Right lung (tissue), 2 donors: ENCODE measurements at regions not wholly inside any gene's neighbourhood (a gene's known extent, or its start where the extent isn't known, plus 50 kb on each side); places are given as distances from the start of the nearest gene placed in this dataset.
"Not testable (repeated sequence)": the region's sequence is repeated elsewhere in the genome, so short reads cannot be mapped to it uniquely, and the experiment has no call there.

Source experiments
- DNase-seq, 2 donors: peaks; one replicate each; pipeline ENCODE4 v3.0.0-alpha.2; 2013

DNA sequence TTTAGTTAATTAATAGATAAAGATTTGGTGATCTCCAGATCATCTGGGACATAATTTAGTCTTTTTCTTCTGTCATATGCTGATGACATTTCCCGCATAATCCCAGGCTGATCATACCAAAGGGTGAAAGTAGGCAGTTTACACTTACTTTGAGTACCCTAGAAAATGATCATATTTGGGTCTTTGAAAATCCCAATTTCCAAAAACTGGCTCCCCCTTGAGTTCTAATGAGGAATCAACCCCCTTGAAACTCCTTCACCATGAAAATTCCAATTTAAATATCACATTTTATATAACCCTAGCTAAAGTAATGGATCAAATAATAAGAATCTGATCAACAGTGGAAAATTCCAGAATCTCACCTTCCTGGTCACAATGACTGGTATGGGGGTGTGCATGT is 223.4 kb downstream of the NAF1 start:
- no peak for DNase-seq

- DNase-seq = no peak
Observed at GRCh38 chr4:162938738-162939485, 227.8 kb downstream of the NAF1 start.

GRCh38 chr4:162935214-162935613 is 231.5 kb downstream of the NAF1 start:
- no peak for DNase-seq

- DNase-seq = no peak
Observed at GRCh38 chr4:162931286-162931685, 235.4 kb downstream of the NAF1 start.

DNA sequence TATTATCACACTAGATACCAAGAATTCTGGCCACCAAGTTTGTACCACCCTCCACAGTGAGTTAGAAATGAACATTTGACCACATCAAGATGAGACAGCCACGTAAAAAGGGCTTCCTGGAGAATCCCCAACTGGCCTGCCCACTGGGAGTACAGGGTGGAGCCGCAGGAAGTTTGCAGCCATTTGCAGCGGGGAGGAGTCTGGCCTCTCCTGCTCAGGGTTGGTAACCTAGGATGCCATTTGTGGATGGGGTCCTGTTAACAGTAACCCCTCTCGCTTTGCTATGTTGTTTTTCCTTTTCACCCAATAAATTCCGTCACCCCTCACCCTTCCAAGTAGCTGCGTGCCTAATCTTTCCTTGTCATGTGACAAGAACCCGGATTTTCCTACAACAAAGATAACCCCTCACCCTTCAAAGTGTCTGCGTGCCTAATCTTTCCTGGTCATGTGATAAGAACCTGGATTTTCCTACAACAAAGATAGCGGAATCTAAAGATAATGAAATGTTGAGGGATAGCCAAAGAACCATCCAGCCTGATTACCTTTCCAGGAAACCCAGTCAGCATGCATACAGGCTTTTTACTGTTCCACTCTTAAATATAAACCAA is 245.4 kb downstream of the NAF1 start:
- DNase-seq = no peak

- no peak for DNase-seq
Observed at GRCh38 chr4:162920649-162921048, 246.0 kb downstream of the NAF1 start.

GRCh38 chr4:162912482-162912881 is 254.2 kb downstream of the NAF1 start:
- DNase-seq = no peak

GRCh38 chr4:162911349-162911748 is 255.3 kb downstream of the NAF1 start:
- no peak for DNase-seq

DNA sequence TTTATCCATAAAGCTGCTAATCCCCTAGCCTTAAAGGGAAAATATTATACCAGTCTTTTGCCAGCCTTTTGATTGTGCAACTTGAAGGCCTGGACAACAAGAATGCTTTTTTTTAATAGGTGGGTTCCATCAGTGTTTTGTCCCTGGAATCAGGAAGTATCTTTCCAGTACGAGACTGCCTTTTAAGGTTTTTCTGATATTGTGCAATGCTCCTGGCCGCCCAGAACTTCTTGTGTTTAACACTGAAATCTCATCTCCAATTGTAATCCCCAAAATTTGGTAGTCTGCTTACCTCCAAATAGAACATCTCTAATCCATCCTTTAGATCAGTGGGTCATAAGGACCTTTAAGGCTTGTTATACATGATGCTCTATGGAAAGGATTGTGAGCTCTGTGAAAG is 256.7 kb downstream of the NAF1 start:
- no peak for DNase-seq

- no peak for DNase-seq
Observed at GRCh38 chr4:162894387-162894786, 272.3 kb downstream of the NAF1 start.

- DNase-seq = no peak
Observed at GRCh38 chr4:162891788-162892707, 274.6 kb downstream of the NAF1 start.

DNA sequence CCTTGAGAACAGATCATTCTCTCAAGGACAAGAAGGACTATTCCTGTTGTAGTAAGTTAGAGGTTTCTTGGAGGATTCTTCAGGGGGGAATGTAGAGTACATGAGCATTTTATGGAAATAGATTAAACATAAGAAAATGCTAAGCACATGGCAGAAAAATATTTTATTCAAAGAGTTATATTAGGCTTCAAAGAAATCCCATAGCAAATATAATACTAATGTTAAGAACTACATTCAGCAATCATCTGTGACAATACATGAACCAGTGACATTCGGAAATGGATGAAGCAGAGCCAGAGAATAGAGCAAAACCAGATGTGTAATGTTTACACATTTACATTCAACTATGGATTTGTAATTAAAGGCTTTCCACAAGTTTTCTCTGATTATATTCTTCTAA is 288.6 kb downstream of the NAF1 start:
- no peak for DNase-seq

- no peak for DNase-seq
Observed at GRCh38 chr4:162874748-162875147, 291.9 kb downstream of the NAF1 start.

GRCh38 chr4:162871990-162872389 is 294.7 kb downstream of the NAF1 start:
- DNase-seq = no peak

DNA sequence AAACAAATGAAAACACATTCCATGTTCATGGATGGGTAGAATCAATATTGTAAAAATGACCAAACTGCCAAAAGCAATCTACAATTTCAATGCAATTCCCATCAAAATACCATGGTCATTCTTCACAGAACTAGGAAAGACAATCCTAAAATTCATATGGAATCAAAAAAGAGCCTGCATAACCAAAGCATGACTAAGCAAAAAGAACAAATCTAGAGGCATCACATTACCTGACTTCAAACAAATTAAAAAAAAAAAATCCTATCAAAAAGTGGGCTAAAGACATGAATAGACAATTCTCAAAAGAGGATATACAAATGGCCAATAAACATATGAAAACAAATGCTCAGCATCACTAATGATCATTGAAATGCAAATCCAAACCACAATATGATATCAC is 297.5 kb downstream of the NAF1 start:
- no peak for DNase-seq

GRCh38 chr4:162866565-162866964 is 300.1 kb downstream of the NAF1 start:
- no peak for DNase-seq

- DNase-seq = no peak
Observed at GRCh38 chr4:162865102-162865501, 301.6 kb downstream of the NAF1 start.

DNA sequence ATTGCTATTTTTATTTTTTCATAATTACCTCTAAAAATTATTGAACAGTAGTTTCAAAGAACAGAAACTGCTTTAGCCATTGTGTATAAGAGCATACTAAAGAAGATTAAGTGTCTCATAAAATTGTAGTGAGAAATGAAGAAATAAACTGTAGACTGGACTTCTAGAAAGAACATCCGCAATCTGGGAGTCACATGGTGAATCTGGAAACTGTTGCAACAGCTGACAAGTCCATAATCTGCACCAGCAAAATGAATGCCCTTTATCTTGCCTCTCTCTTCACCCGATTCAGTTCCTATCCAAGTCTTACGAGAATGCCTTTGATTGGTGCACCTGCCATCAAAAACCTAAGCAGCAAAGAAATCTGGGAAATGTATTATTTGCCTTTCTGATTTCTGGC is 312.9 kb downstream of the NAF1 start:
- no peak for DNase-seq

DNA sequence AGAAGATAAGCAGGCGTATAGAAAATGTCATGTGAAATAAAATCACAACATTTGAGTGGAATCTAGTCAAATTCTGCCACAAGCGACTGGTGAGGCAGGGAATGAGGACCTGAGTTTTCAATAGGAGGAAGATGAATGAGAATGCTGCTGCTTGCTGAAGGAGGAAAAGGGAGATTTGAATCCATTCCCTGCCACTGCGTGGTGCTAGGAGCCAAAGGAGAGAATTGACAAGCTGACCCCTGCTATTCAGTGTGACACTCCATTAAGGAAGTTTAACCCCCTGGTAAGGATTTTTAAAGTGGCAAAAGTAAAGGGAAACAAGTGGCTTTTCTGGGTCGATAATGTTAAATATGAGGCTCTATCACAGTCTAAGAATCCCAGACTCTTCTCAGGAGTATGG is 314.0 kb downstream of the NAF1 start:
- DNase-seq = no peak

DNA sequence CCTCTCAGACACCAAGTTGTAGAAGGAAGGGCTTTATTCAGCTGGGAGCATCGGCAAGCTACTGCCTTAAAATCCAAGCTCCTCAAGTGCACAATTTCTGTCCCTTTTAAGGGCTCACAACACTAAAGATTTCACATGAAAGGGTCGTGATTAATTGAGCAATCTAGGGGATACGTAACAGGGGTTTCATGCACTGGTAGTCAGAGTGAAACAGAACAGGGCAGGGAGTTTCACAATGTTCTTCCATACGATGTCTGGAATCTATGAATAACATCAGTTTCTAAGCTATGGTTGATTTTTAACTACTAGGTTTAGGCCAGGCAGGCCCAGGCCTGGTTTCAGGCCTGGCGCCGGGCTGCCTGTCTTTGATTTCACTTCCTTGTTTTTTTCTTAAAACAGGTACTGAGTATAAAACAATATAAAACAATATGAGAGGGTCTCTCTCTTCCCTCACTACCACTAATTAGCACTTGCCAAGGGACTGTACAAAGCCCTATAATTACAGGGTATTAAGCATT is 315.4 kb downstream of the NAF1 start:
- not testable (repeated sequence) for DNase-seq

DNA sequence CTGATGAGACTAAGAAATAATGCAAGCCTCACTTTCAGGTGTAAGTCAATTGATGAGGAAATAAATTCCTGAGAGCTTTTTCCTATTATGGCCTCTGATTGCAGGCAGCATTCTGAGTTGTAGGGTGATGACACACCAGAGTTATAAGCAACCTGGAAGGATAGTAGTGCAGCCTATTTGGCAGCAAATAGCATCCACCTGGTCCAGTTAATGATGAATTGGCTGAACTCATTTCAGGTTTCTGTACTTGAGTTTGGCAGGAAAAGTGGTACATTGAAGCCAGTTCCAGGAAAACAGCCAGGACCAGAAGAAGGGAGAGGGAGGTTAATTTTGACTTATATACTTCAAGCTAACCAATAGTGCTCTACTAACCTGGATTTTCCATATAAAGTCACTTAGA is 316.8 kb downstream of the NAF1 start:
- DNase-seq = no peak

DNA sequence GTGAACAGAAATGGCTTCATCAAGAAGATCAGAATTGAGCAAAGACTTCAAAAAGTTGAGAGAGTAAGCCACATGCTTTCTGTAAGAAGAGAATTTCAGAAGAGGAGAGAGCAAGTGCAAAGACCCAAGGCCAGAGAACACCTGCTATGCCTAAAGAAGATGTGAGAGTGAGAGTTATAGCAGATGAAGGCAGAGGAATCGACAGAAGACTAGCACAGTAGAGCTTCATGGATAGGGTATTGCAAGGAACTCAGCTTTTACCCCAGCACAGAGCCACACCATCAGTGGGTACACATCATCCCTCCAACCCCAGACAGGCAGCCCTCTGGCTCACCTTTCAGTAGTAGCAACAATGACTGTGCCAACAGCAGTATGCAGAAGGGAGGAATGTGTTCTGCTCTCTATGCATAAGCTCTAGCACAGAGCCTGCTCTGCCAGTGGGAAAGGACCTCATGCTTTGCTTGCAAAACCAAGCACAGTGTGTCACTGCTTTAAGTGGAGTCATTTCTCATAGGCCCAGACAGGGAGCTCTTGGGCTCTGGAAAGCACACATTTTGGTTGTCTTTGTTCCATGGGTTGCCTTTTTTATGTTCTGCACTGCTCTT is 318.6 kb downstream of the NAF1 start:
- no peak for DNase-seq
